ENCODE measurements at regions not wholly inside any gene's neighbourhood (a gene's known extent, or its start where the extent isn't known, plus 50 kb on each side); places are given as distances from the start of the nearest gene placed in this dataset.
A peak's percentile ranks its signal among the peaks of the same experiment; 100 is the strongest.

GRCh38 chr11:69400140-69400539 lies 81.3 kb upstream of the LINC01488 start:
- CTCF ChIA-PET: no interaction called here
- TF ChIP-seq ZNF548 (tag by site-specific recombination; IDR thresholded peaks at IDR 0.05) (no peak), ZNF416 (tag by site-specific recombination; IDR thresholded peaks at IDR 0.05) (peak; percentile 91)

DNA sequence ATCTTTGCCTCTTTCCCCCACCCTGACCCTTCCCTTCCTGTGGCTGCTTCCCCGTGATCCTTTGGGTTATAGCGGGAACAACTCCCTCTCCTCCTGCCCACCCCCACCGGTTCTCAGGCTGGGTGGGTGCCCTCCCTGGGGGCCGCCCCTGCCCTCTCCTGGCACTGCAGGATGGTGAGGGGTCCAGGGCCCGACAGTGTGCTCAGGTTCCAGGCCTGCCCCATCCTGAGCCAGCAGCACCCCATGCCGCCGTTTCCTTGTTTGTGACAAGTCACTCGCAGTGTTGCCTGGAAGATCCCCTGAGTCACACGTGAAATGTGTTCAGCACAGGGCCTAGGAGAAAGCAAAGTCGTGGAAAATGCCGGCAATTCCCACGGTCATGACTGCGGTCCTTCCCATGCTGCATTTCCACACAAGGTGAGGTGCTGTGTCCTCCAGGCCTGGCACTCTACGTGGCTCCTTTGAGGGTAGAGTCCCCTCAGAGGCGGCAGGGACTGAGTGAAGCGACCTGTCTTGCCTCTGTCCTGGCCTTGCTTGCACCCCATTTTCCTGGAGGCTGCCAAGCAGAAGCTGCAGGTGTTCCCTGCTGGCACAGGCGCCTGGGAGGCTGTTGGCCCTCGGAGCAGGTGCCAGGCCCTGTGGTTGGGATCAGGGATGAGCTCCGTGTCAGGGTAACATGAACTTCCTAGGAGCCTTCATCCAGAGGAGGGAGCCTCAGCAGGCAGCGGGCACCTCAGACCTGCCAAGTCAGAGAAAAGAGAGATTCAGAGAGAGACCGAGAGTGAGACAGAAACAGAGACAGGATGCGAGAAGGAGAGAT lies 80.5 kb upstream of the LINC01488 start:
- TF ChIP-seq ZNF76 (tag by site-specific recombination; IDR thresholded peaks at IDR 0.05; ENCODE audit: borderline replicate concordance, low read depth): no peak
- TF ChIP-seq, protein P1, sequence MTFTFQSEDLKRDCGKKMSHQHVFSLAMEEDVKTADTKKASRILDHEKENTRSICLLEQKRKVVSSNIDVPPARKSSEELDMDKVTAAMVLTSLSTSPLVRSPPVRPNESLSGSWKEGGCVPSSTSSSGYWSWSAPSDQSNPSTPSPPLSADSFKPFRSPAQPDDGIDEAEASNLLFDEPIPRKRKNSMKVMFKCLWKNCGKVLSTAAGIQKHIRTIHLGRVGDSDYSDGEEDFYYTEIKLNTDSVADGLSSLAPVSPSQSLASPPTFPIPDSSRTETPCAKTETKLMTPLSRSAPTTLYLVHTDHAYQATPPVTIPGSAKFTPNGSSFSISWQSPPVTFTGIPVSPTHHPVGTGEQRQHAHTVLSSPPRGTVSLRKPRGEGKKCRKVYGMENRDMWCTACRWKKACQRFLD (tag by site-specific recombination; IDR thresholded peaks at IDR 0.05): no peak
- TF ChIP-seq, protein P2, sequence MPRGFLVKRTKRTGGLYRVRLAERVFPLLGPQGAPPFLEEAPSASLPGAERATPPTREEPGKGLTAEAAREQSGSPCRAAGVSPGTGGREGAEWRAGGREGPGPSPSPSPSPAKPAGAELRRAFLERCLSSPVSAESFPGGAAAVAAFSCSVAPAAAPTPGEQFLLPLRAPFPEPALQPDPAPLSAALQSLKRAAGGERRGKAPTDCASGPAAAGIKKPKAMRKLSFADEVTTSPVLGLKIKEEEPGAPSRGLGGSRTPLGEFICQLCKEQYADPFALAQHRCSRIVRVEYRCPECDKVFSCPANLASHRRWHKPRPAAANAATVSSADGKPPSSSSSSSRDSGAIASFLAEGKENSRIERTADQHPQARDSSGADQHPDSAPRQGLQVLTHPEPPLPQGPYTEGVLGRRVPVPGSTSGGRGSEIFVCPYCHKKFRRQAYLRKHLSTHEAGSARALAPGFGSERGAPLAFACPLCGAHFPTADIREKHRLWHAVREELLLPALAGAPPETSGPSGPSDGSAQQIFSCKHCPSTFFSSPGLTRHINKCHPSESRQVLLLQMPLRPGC (tag by site-specific recombination; IDR thresholded peaks at IDR 0.05): no peak
- TF ChIP-seq TRIM28 (IDR thresholded peaks at IDR 0.05; ENCODE audit: borderline replicate concordance, low read length): no peak
- no peak for TF ChIP-seq ZSCAN23 (tag by site-specific recombination; IDR thresholded peaks at IDR 0.05)
- TF ChIP-seq, protein P3, sequence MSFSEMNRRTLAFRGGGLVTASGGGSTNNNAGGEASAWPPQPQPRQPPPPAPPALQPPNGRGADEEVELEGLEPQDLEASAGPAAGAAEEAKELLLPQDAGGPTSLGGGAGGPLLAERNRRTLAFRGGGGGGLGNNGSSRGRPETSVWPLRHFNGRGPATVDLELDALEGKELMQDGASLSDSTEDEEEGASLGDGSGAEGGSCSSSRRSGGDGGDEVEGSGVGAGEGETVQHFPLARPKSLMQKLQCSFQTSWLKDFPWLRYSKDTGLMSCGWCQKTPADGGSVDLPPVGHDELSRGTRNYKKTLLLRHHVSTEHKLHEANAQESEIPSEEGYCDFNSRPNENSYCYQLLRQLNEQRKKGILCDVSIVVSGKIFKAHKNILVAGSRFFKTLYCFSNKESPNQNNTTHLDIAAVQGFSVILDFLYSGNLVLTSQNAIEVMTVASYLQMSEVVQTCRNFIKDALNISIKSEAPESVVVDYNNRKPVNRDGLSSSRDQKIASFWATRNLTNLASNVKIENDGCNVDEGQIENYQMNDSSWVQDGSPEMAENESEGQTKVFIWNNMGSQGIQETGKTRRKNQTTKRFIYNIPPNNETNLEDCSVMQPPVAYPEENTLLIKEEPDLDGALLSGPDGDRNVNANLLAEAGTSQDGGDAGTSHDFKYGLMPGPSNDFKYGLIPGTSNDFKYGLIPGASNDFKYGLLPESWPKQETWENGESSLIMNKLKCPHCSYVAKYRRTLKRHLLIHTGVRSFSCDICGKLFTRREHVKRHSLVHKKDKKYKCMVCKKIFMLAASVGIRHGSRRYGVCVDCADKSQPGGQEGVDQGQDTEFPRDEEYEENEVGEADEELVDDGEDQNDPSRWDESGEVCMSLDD (tag by site-specific recombination; IDR thresholded peaks at IDR 0.05): no peak
- TF ChIP-seq ZNF48 (tag by site-specific recombination; IDR thresholded peaks at IDR 0.05): no peak
- no peak for TF ChIP-seq SCRT2 (tag by site-specific recombination; IDR thresholded peaks at IDR 0.05)
- TF ChIP-seq OVOL3 (tag by site-specific recombination; IDR thresholded peaks at IDR 0.05): no peak
- TF ChIP-seq ZBTB49 (tag by site-specific recombination; IDR thresholded peaks at IDR 0.05; ENCODE audit: low read depth): no peak
- no peak for TF ChIP-seq ZNF404 (tag by site-specific recombination; IDR thresholded peaks at IDR 0.05)
- TF ChIP-seq, protein P4, sequence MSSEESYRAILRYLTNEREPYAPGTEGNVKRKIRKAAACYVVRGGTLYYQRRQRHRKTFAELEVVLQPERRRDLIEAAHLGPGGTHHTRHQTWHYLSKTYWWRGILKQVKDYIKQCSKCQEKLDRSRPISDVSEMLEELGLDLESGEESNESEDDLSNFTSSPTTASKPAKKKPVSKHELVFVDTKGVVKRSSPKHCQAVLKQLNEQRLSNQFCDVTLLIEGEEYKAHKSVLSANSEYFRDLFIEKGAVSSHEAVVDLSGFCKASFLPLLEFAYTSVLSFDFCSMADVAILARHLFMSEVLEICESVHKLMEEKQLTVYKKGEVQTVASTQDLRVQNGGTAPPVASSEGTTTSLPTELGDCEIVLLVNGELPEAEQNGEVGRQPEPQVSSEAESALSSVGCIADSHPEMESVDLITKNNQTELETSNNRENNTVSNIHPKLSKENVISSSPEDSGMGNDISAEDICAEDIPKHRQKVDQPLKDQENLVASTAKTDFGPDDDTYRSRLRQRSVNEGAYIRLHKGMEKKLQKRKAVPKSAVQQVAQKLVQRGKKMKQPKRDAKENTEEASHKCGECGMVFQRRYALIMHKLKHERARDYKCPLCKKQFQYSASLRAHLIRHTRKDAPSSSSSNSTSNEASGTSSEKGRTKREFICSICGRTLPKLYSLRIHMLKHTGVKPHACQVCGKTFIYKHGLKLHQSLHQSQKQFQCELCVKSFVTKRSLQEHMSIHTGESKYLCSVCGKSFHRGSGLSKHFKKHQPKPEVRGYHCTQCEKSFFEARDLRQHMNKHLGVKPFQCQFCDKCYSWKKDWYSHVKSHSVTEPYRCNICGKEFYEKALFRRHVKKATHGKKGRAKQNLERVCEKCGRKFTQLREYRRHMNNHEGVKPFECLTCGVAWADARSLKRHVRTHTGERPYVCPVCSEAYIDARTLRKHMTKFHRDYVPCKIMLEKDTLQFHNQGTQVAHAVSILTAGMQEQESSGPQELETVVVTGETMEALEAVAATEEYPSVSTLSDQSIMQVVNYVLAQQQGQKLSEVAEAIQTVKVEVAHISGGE (tag by site-specific recombination; conservative IDR thresholded peaks at IDR 0.05; ENCODE audit: low read depth): no peak
- TF ChIP-seq, protein P5, sequence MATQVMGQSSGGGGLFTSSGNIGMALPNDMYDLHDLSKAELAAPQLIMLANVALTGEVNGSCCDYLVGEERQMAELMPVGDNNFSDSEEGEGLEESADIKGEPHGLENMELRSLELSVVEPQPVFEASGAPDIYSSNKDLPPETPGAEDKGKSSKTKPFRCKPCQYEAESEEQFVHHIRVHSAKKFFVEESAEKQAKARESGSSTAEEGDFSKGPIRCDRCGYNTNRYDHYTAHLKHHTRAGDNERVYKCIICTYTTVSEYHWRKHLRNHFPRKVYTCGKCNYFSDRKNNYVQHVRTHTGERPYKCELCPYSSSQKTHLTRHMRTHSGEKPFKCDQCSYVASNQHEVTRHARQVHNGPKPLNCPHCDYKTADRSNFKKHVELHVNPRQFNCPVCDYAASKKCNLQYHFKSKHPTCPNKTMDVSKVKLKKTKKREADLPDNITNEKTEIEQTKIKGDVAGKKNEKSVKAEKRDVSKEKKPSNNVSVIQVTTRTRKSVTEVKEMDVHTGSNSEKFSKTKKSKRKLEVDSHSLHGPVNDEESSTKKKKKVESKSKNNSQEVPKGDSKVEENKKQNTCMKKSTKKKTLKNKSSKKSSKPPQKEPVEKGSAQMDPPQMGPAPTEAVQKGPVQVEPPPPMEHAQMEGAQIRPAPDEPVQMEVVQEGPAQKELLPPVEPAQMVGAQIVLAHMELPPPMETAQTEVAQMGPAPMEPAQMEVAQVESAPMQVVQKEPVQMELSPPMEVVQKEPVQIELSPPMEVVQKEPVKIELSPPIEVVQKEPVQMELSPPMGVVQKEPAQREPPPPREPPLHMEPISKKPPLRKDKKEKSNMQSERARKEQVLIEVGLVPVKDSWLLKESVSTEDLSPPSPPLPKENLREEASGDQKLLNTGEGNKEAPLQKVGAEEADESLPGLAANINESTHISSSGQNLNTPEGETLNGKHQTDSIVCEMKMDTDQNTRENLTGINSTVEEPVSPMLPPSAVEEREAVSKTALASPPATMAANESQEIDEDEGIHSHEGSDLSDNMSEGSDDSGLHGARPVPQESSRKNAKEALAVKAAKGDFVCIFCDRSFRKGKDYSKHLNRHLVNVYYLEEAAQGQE (tag by site-specific recombination; IDR thresholded peaks at IDR 0.05): no peak
- no peak for TF ChIP-seq SALL2 (tag by site-specific recombination; IDR thresholded peaks at IDR 0.05; ENCODE audit: borderline replicate concordance)
- TF ChIP-seq ZNF114 (tag by site-specific recombination; IDR thresholded peaks at IDR 0.05): no peak
- Histone ChIP-seq H3K27ac (ENCODE audit: extremely low read depth, low read depth, low read length) (no peak overlapping the region), H3K36me3 (ENCODE audit: control insufficient read depth in 2 of 2, insufficient read depth in 1 of 2, low read length in 2 of 2) (no peaks in the 10 kb centered on the region), H3K4me3 (ENCODE audit: low read depth, low read length) (no peak overlapping the region), H3K9me3 (ENCODE audit: control insufficient read depth, insufficient read depth, low read depth, low read length) (no peaks in the 10 kb centered on the region), H3K4me1 (ENCODE audit: control insufficient read depth, insufficient read depth, low read length) (no peaks in the 10 kb centered on the region)
- ChIA-PET POLR2A (no interaction called here), CTCF (interaction anchor here (0.6 to 0.7 kb wide), 2 partner anchors 31 to 209 kb away, joined by 3 to 4 read pairs; no protein-coding TSS in a partner anchor)

More at GRCh38 chr11:69400140-69400539, 81.3 kb upstream of the LINC01488 start:
- Histone ChIP-seq H3K36me3 (ENCODE audit: control insufficient read depth in 2 of 2, insufficient read depth in 1 of 2, low read length in 2 of 2) (no peaks in the 10 kb centered on the region), H3K27ac (ENCODE audit: extremely low read depth, low read depth, low read length) (no peak overlapping the region), H3K4me3 (ENCODE audit: low read depth, low read length) (no peak overlapping the region), H3K9me3 (ENCODE audit: control insufficient read depth, insufficient read depth, low read depth, low read length) (no peaks in the 10 kb centered on the region), H3K4me1 (ENCODE audit: control insufficient read depth, insufficient read depth, low read length) (no peaks in the 10 kb centered on the region)
- POLR2A ChIA-PET: no interaction called here

Data from HEK293 (cell line).